Astrocyte (in vitro differentiated cells and primary cell): ENCODE measurements at regions not wholly inside any gene's neighbourhood (a gene's known extent, or its start where the extent isn't known, plus 50 kb on each side); places are given as distances from the start of the nearest gene placed in this dataset.

Experiments
- DNase-seq: peaks from one replicate; pipeline ENCODE4 v3.0.0-alpha.2; 2010; ENCODE audit warnings: low read depth
- FAIRE-seq: peaks from 2 replicates; lab custom pipeline; 2011; peaks lifted over from hg19 to GRCh38; lab: Jason Lieb, UNC
- H2AFZ ChIP-seq: 2 replicates; pipeline ENCODE4 v1.6.0; 2012; ENCODE audit warnings: low read depth, low read length, inconsistent platforms
- H3K27ac ChIP-seq: 2 replicates; pipeline ENCODE4 v1.5.1; 2011; ENCODE audit warnings: low read depth, low read length, inconsistent platforms
- H3K27me3 ChIP-seq: 2 replicates; pipeline ENCODE4 v1.6.0; 2011; ENCODE audit warnings: low read length, inconsistent platforms; ENCODE audit not compliant: insufficient read depth
- H3K36me3 ChIP-seq: 2 replicates; pipeline ENCODE4 v1.5.1; 2011; ENCODE audit warnings: low read length, inconsistent platforms; ENCODE audit not compliant: insufficient read depth
- H3K4me1 ChIP-seq: 2 replicates; pipeline ENCODE4 v1.5.1; 2011; ENCODE audit warnings: low read length, inconsistent platforms; ENCODE audit not compliant: insufficient read depth
- H3K4me2 ChIP-seq: 2 replicates; pipeline ENCODE4 v1.6.0; 2012; ENCODE audit warnings: low read length, inconsistent platforms
- H3K4me3 ChIP-seq: 2 replicates; pipeline ENCODE4 v1.5.1; 2011; ENCODE audit warnings: low read depth, mild to moderate bottlenecking, low read length, inconsistent platforms; ENCODE audit not compliant: insufficient read depth
- H3K79me2 ChIP-seq: 2 replicates; pipeline ENCODE4 v1.6.0; 2012; ENCODE audit warnings: mild to moderate bottlenecking, low read length, inconsistent platforms; ENCODE audit not compliant: insufficient read depth
- H3K9ac ChIP-seq: 2 replicates; pipeline ENCODE4 v1.6.0; 2012; ENCODE audit warnings: mild to moderate bottlenecking, low read length, inconsistent platforms
- H3K9me3 ChIP-seq: 2 replicates; pipeline ENCODE4 v1.5.1; 2012; ENCODE audit warnings: low read depth, mild to moderate bottlenecking, low read length, inconsistent platforms; ENCODE audit not compliant: insufficient read depth
- H4K20me1 ChIP-seq: 2 replicates; pipeline ENCODE4 v1.6.0; 2012; ENCODE audit warnings: low read length, inconsistent platforms; ENCODE audit not compliant: insufficient read depth
- H3K27ac Mint-ChIP-seq: one replicate; pipeline ENCODE4 v1.8.0; 2021; ENCODE audit warnings: mild to moderate bottlenecking, mixed read lengths; ENCODE audit not compliant: unreplicated experiment
- H3K27me3 Mint-ChIP-seq: one replicate; pipeline ENCODE4 v1.8.0; 2021; ENCODE audit warnings: low read depth, mixed read lengths; ENCODE audit not compliant: unreplicated experiment
- H3K36me3 Mint-ChIP-seq: one replicate; pipeline ENCODE4 v1.8.0; 2021; ENCODE audit warnings: low read depth, mixed read lengths; ENCODE audit not compliant: unreplicated experiment
- H3K4me1 Mint-ChIP-seq: one replicate; pipeline ENCODE4 v1.8.0; 2021; ENCODE audit warnings: low read depth, mixed read lengths; ENCODE audit not compliant: unreplicated experiment
- H3K4me3 Mint-ChIP-seq: one replicate; pipeline ENCODE4 v1.8.0; 2021; ENCODE audit warnings: mild to moderate bottlenecking, moderate library complexity, mixed read lengths; ENCODE audit not compliant: unreplicated experiment
- H3K9me3 Mint-ChIP-seq: one replicate; pipeline ENCODE4 v1.8.0; 2021; ENCODE audit warnings: mild to moderate bottlenecking, mixed read lengths; ENCODE audit not compliant: unreplicated experiment
- CTCF ChIP-seq: IDR thresholded peaks from 2 replicates; pipeline ENCODE4 v1.5.1; 2011; ENCODE audit warnings: low read depth, mild to moderate bottlenecking, inconsistent platforms, low read length, moderate library complexity; ENCODE audit not compliant: insufficient read depth
- EZH2 ChIP-seq: IDR thresholded peaks from 2 replicates; pipeline ENCODE4 v1.6.1; 2012; ENCODE audit warnings: mild to moderate bottlenecking, low read length, inconsistent platforms; ENCODE audit not compliant: insufficient read depth

GRCh38 chr7:110095372-110096052 lies 995.4 kb upstream of the LRRN3 start:
- TF ChIP-seq EZH2 (no peak), CTCF (no peak)
- no peaks in the 10 kb centered on the region for H3K36me3 ChIP-seq
- no peaks in the 10 kb centered on the region for H4K20me1 ChIP-seq
- Mint-ChIP-seq H3K27ac (no peak overlapping the region), H3K4me1 (no peaks in the 10 kb centered on the region), H3K36me3 (no peaks in the 10 kb centered on the region), H3K9me3 (no peaks in the 10 kb centered on the region), H3K4me3 (no peak overlapping the region), H3K27me3 (no peaks in the 10 kb centered on the region)
- FAIRE-seq: no peak
- H3K27me3 ChIP-seq: no peaks in the 10 kb centered on the region
- no peak for DNase-seq
- no peak overlapping the region for H3K4me2 ChIP-seq
- H3K79me2 ChIP-seq: no peaks in the 10 kb centered on the region
- no peaks in the 10 kb centered on the region for H3K4me1 ChIP-seq
- H3K9me3 ChIP-seq: no peaks in the 10 kb centered on the region
- no peak overlapping the region for H3K4me3 ChIP-seq
- H3K27ac ChIP-seq: no peak overlapping the region
- H2AFZ ChIP-seq: no peak overlapping the region
- no peak overlapping the region for H3K9ac ChIP-seq

- no peak overlapping the region for H3K4me2 ChIP-seq
- Mint-ChIP-seq H3K9me3 (peaks cover 2% of the 10 kb centered on the region), H3K27ac (no peak overlapping the region), H3K36me3 (no peaks in the 10 kb centered on the region), H3K4me1 (no peaks in the 10 kb centered on the region), H3K4me3 (no peak overlapping the region), H3K27me3 (no peaks in the 10 kb centered on the region)
- no peaks in the 10 kb centered on the region for H4K20me1 ChIP-seq
- no peak overlapping the region for H2AFZ ChIP-seq
- no peak for TF ChIP-seq EZH2
- no peak for TF ChIP-seq CTCF
- no peak overlapping the region for H3K27ac ChIP-seq
- no peaks in the 10 kb centered on the region for H3K36me3 ChIP-seq
- H3K4me3 ChIP-seq: no peak overlapping the region
- no peaks in the 10 kb centered on the region for H3K27me3 ChIP-seq
- no peaks in the 10 kb centered on the region for H3K9me3 ChIP-seq
- DNase-seq (no peak), FAIRE-seq (no peak)
- no peaks in the 10 kb centered on the region for H3K79me2 ChIP-seq
- H3K9ac ChIP-seq: no peak overlapping the region
- no peaks in the 10 kb centered on the region for H3K4me1 ChIP-seq
Measured at GRCh38 chr7:110104243-110104642, 986.7 kb upstream of the LRRN3 start.

GRCh38 chr7:110105307-110105706 lies 985.6 kb upstream of the LRRN3 start:
- no peak overlapping the region for H3K4me3 ChIP-seq
- H3K9me3 Mint-ChIP-seq: peaks cover 2% of the 10 kb centered on the region
- no peaks in the 10 kb centered on the region for H3K36me3 ChIP-seq
- no peak overlapping the region for H3K4me3 Mint-ChIP-seq
- no peak overlapping the region for H2AFZ ChIP-seq
- no peak overlapping the region for H3K9ac ChIP-seq
- no peak overlapping the region for H3K4me2 ChIP-seq
- no peak overlapping the region for H3K27ac Mint-ChIP-seq
- DNase-seq (no peak), FAIRE-seq (no peak)
- H3K27me3 ChIP-seq: no peaks in the 10 kb centered on the region
- no peak for TF ChIP-seq EZH2
- no peak for TF ChIP-seq CTCF
- no peaks in the 10 kb centered on the region for H3K9me3 ChIP-seq
- H3K27ac ChIP-seq: no peak overlapping the region
- no peaks in the 10 kb centered on the region for H3K36me3 Mint-ChIP-seq
- H3K27me3 Mint-ChIP-seq: no peaks in the 10 kb centered on the region
- H3K79me2 ChIP-seq: no peaks in the 10 kb centered on the region
- no peaks in the 10 kb centered on the region for H4K20me1 ChIP-seq
- H3K4me1 Mint-ChIP-seq: no peaks in the 10 kb centered on the region
- no peaks in the 10 kb centered on the region for H3K4me1 ChIP-seq
